Fibroblast of pulmonary artery (primary cell): ENCODE measurements at regions not wholly inside any gene's neighbourhood (a gene's known extent, or its start where the extent isn't known, plus 50 kb on each side); places are given as distances from the start of the nearest gene placed in this dataset.

Source experiments
- DNase-seq: peaks from one replicate; pipeline ENCODE4 v3.0.0-alpha.2; 2010; ENCODE audit warnings: low read depth
- H3K4me3 ChIP-seq: replicated peaks from 2 replicates; pipeline ENCODE4 v1.5.1; 2011; ENCODE audit warnings: low read depth, mild to moderate bottlenecking, control low read depth, low read length, moderate library complexity
- CTCF ChIP-seq: IDR thresholded peaks from 2 replicates; pipeline ENCODE4 v1.5.1; 2011; ENCODE audit warnings: mild to moderate bottlenecking, control low read depth, low read length, inconsistent platforms; ENCODE audit errors: missing control alignments

- no peak for DNase-seq
- H3K4me3 ChIP-seq: no peak overlapping the region
- no peak for TF ChIP-seq CTCF
Measured at GRCh38 chr3:109718850-109719249, 381.5 kb upstream of the DPPA4 start.

GRCh38 chr3:109728861-109729494 is 391.6 kb upstream of the DPPA4 start:
- DNase-seq: peak; percentile 21
- no peak overlapping the region for H3K4me3 ChIP-seq
- TF ChIP-seq CTCF: no peak

- H3K4me3 ChIP-seq: no peak overlapping the region
- TF ChIP-seq CTCF: peak; percentile 99
- DNase-seq: peak; percentile 83
Measured at GRCh38 chr3:109731639-109732473, 394.5 kb upstream of the DPPA4 start.

GRCh38 chr3:109743981-109744380 is 406.6 kb upstream of the DPPA4 start:
- no peak for DNase-seq
- TF ChIP-seq CTCF: no peak
- no peak overlapping the region for H3K4me3 ChIP-seq

GRCh38 chr3:109772520-109772919 is 435.2 kb upstream of the DPPA4 start:
- DNase-seq: no peak
- TF ChIP-seq CTCF: no peak
- no peak overlapping the region for H3K4me3 ChIP-seq

- TF ChIP-seq CTCF: no peak
- no peak overlapping the region for H3K4me3 ChIP-seq
- DNase-seq: no peak
Measured at GRCh38 chr3:109774108-109774507, 436.8 kb upstream of the DPPA4 start.

- no peak overlapping the region for H3K4me3 ChIP-seq
- no peak for DNase-seq
- no peak for TF ChIP-seq CTCF
Measured at GRCh38 chr3:109784285-109784684, 446.9 kb upstream of the DPPA4 start.
